Gastrocnemius medialis (tissue), 4 donors: ENCODE measurements at regions not wholly inside any gene's neighbourhood (a gene's known extent, or its start where the extent isn't known, plus 50 kb on each side); places are given as distances from the start of the nearest gene placed in this dataset.

ENCODE experiments used
- ATAC-seq, 2 donors: fragments of 150-250 bp; one replicate each; pipeline ENCODE4 v1.9.1; 2016
- DNase-seq, 2 donors: peaks; one replicate each; pipeline ENCODE4 v3.0.0-alpha.2; 2019
- H3K27ac ChIP-seq, 4 donors: fragments of 200-600 bp; sonication (generic); 1 replicate in 1 of 4; 2 replicates in 3 of 4; pipeline ENCODE4 v1.5.1; 2016 to 2018; ENCODE audit warnings: mild to moderate bottlenecking in 2 of 4, moderate library complexity in 1 of 4
- H3K27me3 ChIP-seq, 3 donors: fragments of 200-600 bp; sonication (generic) in 2 of 3; 1 replicate in 1 of 3; 2 replicates in 2 of 3; pipeline versions ENCODE4 v1.5.1 to v1.6.0; 2016 to 2019; ENCODE audit warnings: mild to moderate bottlenecking in 1 of 3, moderate library complexity in 1 of 3
- H3K36me3 ChIP-seq, 2 donors: fragments of 200-600 bp; sonication (generic) in 1 of 2; one replicate each; pipeline ENCODE4 v1.5.1; 2017 to 2018
- H3K4me1 ChIP-seq, 2 donors: fragments of 200-600 bp; sonication (generic) in 1 of 2; one replicate each; pipeline ENCODE4 v1.5.1; 2016 to 2017; ENCODE audit warnings: mild to moderate bottlenecking in 2 of 2
- H3K4me3 ChIP-seq, 4 donors: fragments of 200-600 bp; sonication (generic) in 3 of 4; 1 replicate in 1 of 4; 2 replicates in 3 of 4; pipeline ENCODE4 v1.5.1; 2016 to 2019; ENCODE audit warnings: mild to moderate bottlenecking in 2 of 4
- H3K9me3 ChIP-seq, 3 donors: fragments of 200-600 bp; sonication (generic) in 2 of 3; 1 replicate in 1 of 3; 2 replicates in 2 of 3; pipeline ENCODE4 v1.5.1; 2016 to 2019
- POLR2A ChIP-seq, 2 donors: fragments of 450-650 bp; IDR thresholded peaks; one replicate each; pipeline ENCODE4 v1.6.1; 2017; ENCODE audit warnings: antibody characterized with exemption in 2 of 2, mild to moderate bottlenecking in 2 of 2, moderate library complexity in 2 of 2
- in situ Hi-C, 4 donors: fragments of 200-750 bp; cut with MboI; loops; one replicate each; pipeline versions ENCODE4 v1.15.0 to v1.8.0; 2017; ENCODE audit warnings: low sequenced_read_pairs in 4 of 4
- intact Hi-C: fragments of 100-400 bp; cut with DNase I; formaldehyde crosslinking; loops from one replicate; pipeline ENCODE4 v1.15.1; 2023; ENCODE audit warnings: low total_unique reads
- TF ChIP-seq, protein P1 (sequence below), 5 experiments: fragments of 450-650 bp in 3 of 5; fragments of 200-600 bp in 2 of 5; sonication (generic) in 2 of 5; IDR thresholded peaks in 4 of 5; conservative IDR thresholded peaks in 1 of 5; 1 replicate in 4 of 5; 2 replicates in 1 of 5; pipeline ENCODE4 v1.5.1; 2016 to 2019; ENCODE audit warnings: antibody characterized with exemption in 5 of 5, mild to moderate bottlenecking in 3 of 5, moderate library complexity in 3 of 5

DNA sequence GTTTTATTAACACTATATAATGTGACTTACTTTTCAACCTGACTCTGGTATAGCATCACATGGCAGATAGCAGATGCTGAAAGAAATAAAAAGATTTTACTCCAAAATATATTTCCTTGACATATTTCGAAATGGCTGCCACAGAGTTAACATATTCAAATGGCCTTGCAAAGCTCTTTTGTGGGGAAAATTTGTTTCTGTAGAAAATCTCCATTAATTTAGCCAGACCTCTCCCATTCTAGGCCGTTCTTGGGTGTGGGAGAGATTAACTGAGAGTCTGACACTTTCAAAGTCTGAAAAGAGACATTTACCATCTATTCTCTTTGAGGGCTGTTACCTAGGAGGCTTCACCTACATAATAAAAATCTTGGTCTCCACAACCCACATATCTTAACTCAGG lies 217.2 kb downstream of the OTOR start:
- Histone ChIP-seq H3K4me1 (no peaks in the 10 kb centered on the region), H3K27ac (no peak overlapping the region), H3K36me3 (no peaks in the 10 kb centered on the region), H3K9me3 (no peaks in the 10 kb centered on the region), H3K4me3 (no peak overlapping the region), H3K27me3 (no peaks in the 10 kb centered on the region)
- TF ChIP-seq POLR2A (IDR thresholded peaks at IDR 0.05), result no peak
- TF ChIP-seq, protein P1, sequence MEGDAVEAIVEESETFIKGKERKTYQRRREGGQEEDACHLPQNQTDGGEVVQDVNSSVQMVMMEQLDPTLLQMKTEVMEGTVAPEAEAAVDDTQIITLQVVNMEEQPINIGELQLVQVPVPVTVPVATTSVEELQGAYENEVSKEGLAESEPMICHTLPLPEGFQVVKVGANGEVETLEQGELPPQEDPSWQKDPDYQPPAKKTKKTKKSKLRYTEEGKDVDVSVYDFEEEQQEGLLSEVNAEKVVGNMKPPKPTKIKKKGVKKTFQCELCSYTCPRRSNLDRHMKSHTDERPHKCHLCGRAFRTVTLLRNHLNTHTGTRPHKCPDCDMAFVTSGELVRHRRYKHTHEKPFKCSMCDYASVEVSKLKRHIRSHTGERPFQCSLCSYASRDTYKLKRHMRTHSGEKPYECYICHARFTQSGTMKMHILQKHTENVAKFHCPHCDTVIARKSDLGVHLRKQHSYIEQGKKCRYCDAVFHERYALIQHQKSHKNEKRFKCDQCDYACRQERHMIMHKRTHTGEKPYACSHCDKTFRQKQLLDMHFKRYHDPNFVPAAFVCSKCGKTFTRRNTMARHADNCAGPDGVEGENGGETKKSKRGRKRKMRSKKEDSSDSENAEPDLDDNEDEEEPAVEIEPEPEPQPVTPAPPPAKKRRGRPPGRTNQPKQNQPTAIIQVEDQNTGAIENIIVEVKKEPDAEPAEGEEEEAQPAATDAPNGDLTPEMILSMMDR (IDR thresholded peaks at IDR 0.05 in 4 of 5, conservative IDR thresholded peaks at IDR 0.05 in 1 of 5), result no peak
- no peak for ATAC-seq
- DNase-seq, result no peak
- intact Hi-C loops, result no loop called here
- in situ Hi-C loops, result no loop called here

DNA sequence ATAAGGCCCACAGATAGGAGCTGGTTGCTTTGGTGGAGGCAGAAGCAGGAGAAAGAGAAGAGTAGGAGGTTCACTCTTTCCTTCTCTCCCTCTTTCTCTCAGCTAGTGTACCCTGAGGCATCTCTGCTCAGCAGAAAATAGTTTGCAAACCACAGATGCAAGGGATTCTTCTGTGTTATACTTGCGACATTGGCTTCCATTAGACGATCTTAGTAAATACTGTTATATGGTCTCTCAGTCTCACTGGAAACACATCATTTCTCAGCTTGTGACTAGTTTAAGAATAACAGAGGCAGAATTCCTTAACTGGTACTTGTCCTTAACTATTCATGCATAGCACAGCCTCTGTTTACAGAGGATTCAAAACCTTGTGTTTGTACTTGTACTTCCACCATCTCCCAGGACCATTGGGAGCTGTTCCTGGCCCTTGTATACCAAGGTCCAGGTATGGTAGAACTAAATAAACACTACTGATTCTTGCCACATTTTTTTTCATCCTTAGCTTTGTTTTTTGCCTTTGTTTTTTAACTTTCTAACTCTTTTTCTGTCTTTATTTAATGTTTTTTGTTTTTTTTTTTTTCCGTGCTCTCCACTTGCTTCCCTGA lies 218.2 kb downstream of the OTOR start:
- DNase-seq, result no peak
- Histone ChIP-seq H3K27ac (no peak overlapping the region), H3K9me3 (no peaks in the 10 kb centered on the region), H3K4me3 (no peak overlapping the region), H3K36me3 (no peaks in the 10 kb centered on the region), H3K27me3 (no peaks in the 10 kb centered on the region), H3K4me1 (no peaks in the 10 kb centered on the region)
- intact Hi-C loops, result no loop called here
- no peak for ATAC-seq
- in situ Hi-C loops, result no loop called here
- TF ChIP-seq POLR2A (IDR thresholded peaks at IDR 0.05), result no peak
- TF ChIP-seq, protein P1 (IDR thresholded peaks at IDR 0.05 in 4 of 5, conservative IDR thresholded peaks at IDR 0.05 in 1 of 5), result no peak

DNA sequence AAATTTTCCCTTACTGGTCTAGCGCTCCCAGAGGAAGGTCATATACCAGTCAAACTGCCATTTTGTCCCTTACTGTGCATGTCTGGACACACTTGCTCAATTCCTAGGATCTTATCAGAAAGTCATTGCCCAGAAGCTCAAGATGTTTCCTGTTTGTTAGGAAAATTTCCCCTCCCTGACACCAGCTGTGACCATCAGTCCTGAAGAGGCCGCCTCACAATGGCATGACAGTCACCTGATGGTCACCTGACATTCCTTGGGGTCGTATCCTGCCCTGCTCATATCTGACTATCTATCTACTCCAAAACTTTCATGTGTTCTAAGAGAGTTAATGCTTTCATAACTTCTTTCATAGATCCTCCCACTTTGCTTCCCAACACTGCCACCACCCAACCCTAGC lies 219.9 kb downstream of the OTOR start:
- Histone ChIP-seq H3K9me3 (no peaks in the 10 kb centered on the region), H3K4me3 (no peak overlapping the region), H3K36me3 (no peaks in the 10 kb centered on the region), H3K4me1 (no peaks in the 10 kb centered on the region), H3K27me3 (no peaks in the 10 kb centered on the region), H3K27ac (no peak overlapping the region)
- TF ChIP-seq POLR2A (IDR thresholded peaks at IDR 0.05), result no peak
- TF ChIP-seq, protein P1 (IDR thresholded peaks at IDR 0.05 in 4 of 5, conservative IDR thresholded peaks at IDR 0.05 in 1 of 5), result no peak
- in situ Hi-C loops, result no loop called here
- no peak for ATAC-seq
- DNase-seq, result no peak
- intact Hi-C loops, result no loop called here

DNA sequence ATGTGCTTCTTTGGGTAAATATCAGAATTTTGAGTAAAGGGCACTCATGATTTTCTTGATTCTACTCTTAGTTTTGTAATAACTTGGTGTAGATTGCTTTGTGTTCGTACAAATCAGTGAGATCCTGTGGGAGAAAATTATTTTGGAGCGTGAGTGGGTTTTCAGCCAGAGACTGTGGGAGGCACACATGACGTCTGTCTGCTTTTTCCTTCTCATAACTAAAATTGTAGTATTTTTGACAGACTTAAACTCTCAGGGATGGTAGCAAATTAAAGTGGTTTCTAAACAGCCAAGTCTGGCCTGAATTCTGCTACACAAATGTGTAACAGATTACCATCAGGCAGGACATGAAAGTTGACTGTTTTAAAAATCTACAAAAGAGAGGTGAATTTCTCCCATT lies 222.6 kb downstream of the OTOR start:
- DNase-seq, result no peak
- Histone ChIP-seq H3K4me1 (no peaks in the 10 kb centered on the region), H3K4me3 (no peak overlapping the region), H3K27ac (no peak overlapping the region), H3K9me3 (no peaks in the 10 kb centered on the region), H3K36me3 (no peaks in the 10 kb centered on the region), H3K27me3 (no peaks in the 10 kb centered on the region)
- no peak for ATAC-seq
- TF ChIP-seq POLR2A (IDR thresholded peaks at IDR 0.05), result no peak
- TF ChIP-seq, protein P1 (IDR thresholded peaks at IDR 0.05 in 4 of 5, conservative IDR thresholded peaks at IDR 0.05 in 1 of 5), result no peak
- in situ Hi-C loops, result no loop called here
- intact Hi-C loops, result no loop called here
